HEK293T (cell line): ENCODE measurements at regions not wholly inside any gene's neighbourhood (a gene's known extent, or its start where the extent isn't known, plus 50 kb on each side); places are given as distances from the start of the nearest gene placed in this dataset.

ENCODE experiments used
- BHLHE40 ChIP-seq: fragments of 450-650 bp; IDR thresholded peaks from 2 replicates; pipeline ENCODE4 v1.6.1; 2016; ENCODE audit warnings: mild to moderate bottlenecking, moderate library complexity, borderline replicate concordance
- CTBP1 ChIP-seq: fragments of 450-650 bp; IDR thresholded peaks from 2 replicates; pipeline ENCODE4 v1.6.1; 2016; ENCODE audit warnings: borderline replicate concordance
- ELF4 ChIP-seq: fragments of 450-650 bp; IDR thresholded peaks from 2 replicates; pipeline ENCODE4 v1.6.1; 2017; ENCODE audit warnings: antibody characterized with exemption
- FOXA1 ChIP-seq: fragments of 450-650 bp; IDR thresholded peaks from 2 replicates; pipeline ENCODE4 v1.6.1; 2016; ENCODE audit warnings: mild to moderate bottlenecking
- FOXK2 ChIP-seq: fragments of 450-650 bp; IDR thresholded peaks from 2 replicates; pipeline ENCODE4 v1.6.1; 2016; ENCODE audit warnings: mild to moderate bottlenecking
- FOXM1 ChIP-seq: fragments of 450-650 bp; IDR thresholded peaks from 2 replicates; pipeline ENCODE4 v1.6.1; 2017; ENCODE audit warnings: mild to moderate bottlenecking, borderline replicate concordance
- HDGF ChIP-seq: fragments of 450-650 bp; IDR thresholded peaks from 2 replicates; pipeline ENCODE4 v1.6.1; 2017; ENCODE audit warnings: antibody characterized with exemption, borderline replicate concordance
- L3MBTL2 ChIP-seq: fragments of 450-650 bp; conservative IDR thresholded peaks from 2 replicates; pipeline ENCODE4 v1.6.1; 2016; ENCODE audit warnings: mild to moderate bottlenecking
- NFRKB ChIP-seq: fragments of 450-650 bp; IDR thresholded peaks from 2 replicates; pipeline ENCODE4 v1.6.1; 2016; ENCODE audit warnings: mild to moderate bottlenecking, moderate library complexity
- SP1 ChIP-seq: fragments of 450-650 bp; IDR thresholded peaks from 2 replicates; pipeline ENCODE4 v1.6.1; 2017
- SUZ12 ChIP-seq: fragments of 450-650 bp; IDR thresholded peaks from 2 replicates; pipeline ENCODE4 v1.6.1; 2016; ENCODE audit warnings: mild to moderate bottlenecking
- TARDBP ChIP-seq: fragments of 450-650 bp; IDR thresholded peaks from 2 replicates; pipeline ENCODE4 v1.6.1; 2016
- TF ChIP-seq, protein P1 (sequence below): fragments of 450-650 bp; IDR thresholded peaks from 2 replicates; pipeline ENCODE4 v1.6.1; 2016

DNA sequence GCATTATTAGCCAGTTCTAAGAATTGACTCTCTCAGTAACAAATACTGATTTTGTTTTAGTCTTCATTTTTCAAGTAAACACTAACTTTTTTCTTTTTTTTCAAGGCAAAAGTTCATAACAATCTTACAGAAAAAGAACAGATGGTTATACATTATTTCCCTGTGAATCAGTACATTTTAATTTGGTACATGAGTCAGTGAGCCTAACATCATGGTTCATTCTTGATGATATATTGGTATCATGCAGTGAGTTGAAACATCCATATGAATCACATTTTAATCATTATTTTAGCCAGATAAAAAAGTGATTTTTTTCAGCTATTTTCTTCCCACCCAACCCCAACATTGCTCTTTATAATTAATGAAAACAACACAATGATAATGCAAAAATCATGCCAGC is 184.3 kb upstream of the TACR3 start:
- TF ChIP-seq FOXA1 (no peak), FOXM1 (no peak), NFRKB (no peak), HDGF (no peak), CTBP1 (no peak), SUZ12 (no peak), FOXK2 (no peak), ELF4 (no peak), SP1 (no peak), L3MBTL2 (no peak), BHLHE40 (no peak), TARDBP (no peak)
- TF ChIP-seq, protein P1, sequence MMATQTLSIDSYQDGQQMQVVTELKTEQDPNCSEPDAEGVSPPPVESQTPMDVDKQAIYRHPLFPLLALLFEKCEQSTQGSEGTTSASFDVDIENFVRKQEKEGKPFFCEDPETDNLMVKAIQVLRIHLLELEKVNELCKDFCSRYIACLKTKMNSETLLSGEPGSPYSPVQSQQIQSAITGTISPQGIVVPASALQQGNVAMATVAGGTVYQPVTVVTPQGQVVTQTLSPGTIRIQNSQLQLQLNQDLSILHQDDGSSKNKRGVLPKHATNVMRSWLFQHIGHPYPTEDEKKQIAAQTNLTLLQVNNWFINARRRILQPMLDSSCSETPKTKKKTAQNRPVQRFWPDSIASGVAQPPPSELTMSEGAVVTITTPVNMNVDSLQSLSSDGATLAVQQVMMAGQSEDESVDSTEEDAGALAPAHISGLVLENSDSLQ, result no peak
